ENCODE measurements at regions not wholly inside any gene's neighbourhood (a gene's known extent, or its start where the extent isn't known, plus 50 kb on each side); places are given as distances from the start of the nearest gene placed in this dataset.

- no peak overlapping the region for H3K4me3 Mint-ChIP-seq
- DNase-seq: no peak
- TF ChIP-seq CTCF (IDR thresholded peaks at IDR 0.05): no peak
- no peaks in the 10 kb centered on the region for H3K4me1 Mint-ChIP-seq (ENCODE audit: low read depth)
- H3K9me3 Mint-ChIP-seq: peaks cover 31% of the 10 kb centered on the region
- H3K36me3 Mint-ChIP-seq (ENCODE audit: low read depth): no peaks in the 10 kb centered on the region
- no peak overlapping the region for H3K27ac Mint-ChIP-seq
- no peaks in the 10 kb centered on the region; the same call in 1 of the 2 replicates for H3K27me3 Mint-ChIP-seq (ENCODE audit: insufficient read depth)
Measured at GRCh38 chr10:24007359-24007758, 201.6 kb upstream of the KIAA1217 start.

- TF ChIP-seq CTCF (IDR thresholded peaks at IDR 0.05): no peak
- H3K4me1 Mint-ChIP-seq (ENCODE audit: low read depth): no peaks in the 10 kb centered on the region
- no peak overlapping the region for H3K4me3 Mint-ChIP-seq
- no peak for DNase-seq
- peaks cover 31% of the 10 kb centered on the region for H3K9me3 Mint-ChIP-seq
- H3K36me3 Mint-ChIP-seq (ENCODE audit: low read depth): no peaks in the 10 kb centered on the region
- no peaks in the 10 kb centered on the region; the same call in 1 of the 2 replicates for H3K27me3 Mint-ChIP-seq (ENCODE audit: insufficient read depth)
- H3K27ac Mint-ChIP-seq: no peak overlapping the region
Measured at GRCh38 chr10:24008164-24009091, 200.5 kb upstream of the KIAA1217 start.

- Mint-ChIP-seq H3K4me1 (ENCODE audit: low read depth) (no peaks in the 10 kb centered on the region), H3K27ac (no peak overlapping the region), H3K36me3 (ENCODE audit: low read depth) (no peaks in the 10 kb centered on the region), H3K27me3 (ENCODE audit: insufficient read depth) (no peaks in the 10 kb centered on the region; the same call in 1 of the 2 replicates), H3K9me3 (peaks cover 31% of the 10 kb centered on the region), H3K4me3 (no peak overlapping the region)
- no peak for TF ChIP-seq CTCF (IDR thresholded peaks at IDR 0.05)
- no peak for DNase-seq
Measured at GRCh38 chr10:24009115-24009514, 199.8 kb upstream of the KIAA1217 start.

GRCh38 chr10:24009736-24010135 lies 199.2 kb upstream of the KIAA1217 start:
- peaks cover 31% of the 10 kb centered on the region for H3K9me3 Mint-ChIP-seq
- TF ChIP-seq CTCF (IDR thresholded peaks at IDR 0.05): no peak
- H3K27me3 Mint-ChIP-seq (ENCODE audit: insufficient read depth): no peaks in the 10 kb centered on the region; the same call in 1 of the 2 replicates
- no peak overlapping the region for H3K27ac Mint-ChIP-seq
- no peak overlapping the region for H3K4me3 Mint-ChIP-seq
- H3K4me1 Mint-ChIP-seq (ENCODE audit: low read depth): no peaks in the 10 kb centered on the region
- no peaks in the 10 kb centered on the region for H3K36me3 Mint-ChIP-seq (ENCODE audit: low read depth)
- DNase-seq: no peak

DNA sequence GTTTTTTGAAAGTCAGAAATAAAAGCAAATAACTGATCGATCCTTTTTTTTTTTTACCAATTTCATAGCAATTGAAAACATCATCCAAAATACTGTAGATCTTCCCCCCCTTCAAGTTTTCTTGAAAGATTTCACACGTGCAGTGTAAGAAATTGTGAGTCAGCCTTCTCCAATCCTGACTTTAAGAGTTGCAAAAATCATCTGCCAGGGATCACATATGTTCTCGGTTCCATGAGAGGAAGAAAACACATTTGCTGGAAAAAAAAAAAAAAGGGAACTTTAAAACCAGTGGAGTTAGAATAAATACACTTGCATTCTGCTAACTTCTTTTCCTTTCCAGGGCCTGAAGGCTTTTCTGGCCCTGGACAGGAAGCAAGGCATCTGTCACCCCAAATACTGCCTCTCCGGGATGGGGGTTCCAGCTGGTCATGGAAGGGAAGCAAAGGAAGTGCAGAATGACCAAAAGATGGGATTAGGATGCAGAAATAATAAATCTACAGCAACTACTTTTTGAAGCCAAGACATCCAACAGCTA lies 198.4 kb upstream of the KIAA1217 start:
- no peak for TF ChIP-seq CTCF (IDR thresholded peaks at IDR 0.05)
- H3K27me3 Mint-ChIP-seq (ENCODE audit: insufficient read depth): no peaks in the 10 kb centered on the region; the same call in 1 of the 2 replicates
- H3K4me1 Mint-ChIP-seq (ENCODE audit: low read depth): no peaks in the 10 kb centered on the region
- H3K27ac Mint-ChIP-seq: no peak overlapping the region
- H3K36me3 Mint-ChIP-seq (ENCODE audit: low read depth): no peaks in the 10 kb centered on the region
- peaks cover 31% of the 10 kb centered on the region for H3K9me3 Mint-ChIP-seq
- no peak for DNase-seq
- H3K4me3 Mint-ChIP-seq: no peak overlapping the region
